Mesenchymal stem cell (in vitro differentiated cells and primary cell): ENCODE measurements at regions not wholly inside any gene's neighbourhood (a gene's known extent, or its start where the extent isn't known, plus 50 kb on each side); places are given as distances from the start of the nearest gene placed in this dataset. TPM values are rescaled to one million over a fixed set of nuclear protein-coding genes. Genes with fewer than 3 reads are reported as not detected.

Experiments used
- DNase-seq: peaks from one replicate; pipeline ENCODE4 v3.0.0-alpha.2; 2013
- H2AFZ ChIP-seq: one replicate; pipeline ENCODE4 v1.6.1; 2013; ENCODE audit warnings: low read depth, mild to moderate bottlenecking, control low read depth, inconsistent platforms, low read length, moderate library complexity
- H2AK5ac ChIP-seq: 2 replicates; pipeline ENCODE4 v1.6.1; 2013; ENCODE audit warnings: low read length, moderate library complexity, mild to moderate bottlenecking, inconsistent platforms; ENCODE audit not compliant: severe bottlenecking
- H2BK120ac ChIP-seq: one replicate; pipeline ENCODE4 v1.6.1; 2013; ENCODE audit warnings: low read depth, mild to moderate bottlenecking, inconsistent platforms, low read length, moderate library complexity
- H2BK12ac ChIP-seq, 2 experiments: one replicate each; pipeline ENCODE4 v1.6.1; 2013; ENCODE audit warnings: inconsistent platforms in 2 of 2, low read length in 2 of 2, mild to moderate bottlenecking in 2 of 2, moderate library complexity in 2 of 2, control low read depth in 1 of 2
- H2BK15ac ChIP-seq: one replicate; pipeline ENCODE4 v1.6.1; 2013; ENCODE audit warnings: mild to moderate bottlenecking, low read depth, inconsistent platforms; ENCODE audit not compliant: poor library complexity, severe bottlenecking
- H2BK5ac ChIP-seq: 2 replicates; pipeline ENCODE4 v1.6.1; 2013; ENCODE audit warnings: low read depth, mild to moderate bottlenecking, low read length, control low read depth, inconsistent platforms; ENCODE audit not compliant: poor library complexity, severe bottlenecking
- H3K14ac ChIP-seq, 2 experiments: one replicate each; pipeline ENCODE4 v1.6.1; 2013; ENCODE audit warnings: inconsistent platforms in 2 of 2, low read length in 2 of 2, control low read depth in 1 of 2, mild to moderate bottlenecking in 1 of 2, moderate library complexity in 1 of 2
- H3K18ac ChIP-seq, 2 experiments: one replicate each; pipeline ENCODE4 v1.6.1; 2013; ENCODE audit warnings: inconsistent platforms in 2 of 2, low read length in 2 of 2, control low read depth in 1 of 2, low read depth in 1 of 2, mild to moderate bottlenecking in 1 of 2
- H3K23ac ChIP-seq, 2 experiments: one replicate each; pipeline ENCODE4 v1.6.1; 2013; ENCODE audit warnings: inconsistent platforms in 2 of 2, low read length in 2 of 2, mild to moderate bottlenecking in 2 of 2, moderate library complexity in 2 of 2, control low read depth in 1 of 2
- H3K27ac ChIP-seq: 2 replicates; pipeline ENCODE4 v1.5.1; 2013; ENCODE audit warnings: mild to moderate bottlenecking, moderate library complexity, low read length, control low read depth, inconsistent platforms; ENCODE audit not compliant: poor library complexity, severe bottlenecking
- H3K27me3 ChIP-seq, 2 experiments: 2 replicates each; pipeline versions ENCODE4 v1.6.1 to v1.7.0; 2013; ENCODE audit warnings: low read length in 2 of 2, mild to moderate bottlenecking in 2 of 2, moderate library complexity in 2 of 2, control low read depth in 1 of 2, inconsistent platforms in 1 of 2; ENCODE audit not compliant: control insufficient read depth in 1 of 2, insufficient read depth in 1 of 2
- H3K36me3 ChIP-seq, 2 experiments: 2 replicates each; pipeline versions ENCODE4 v1.6.1 to v1.7.0; 2013; ENCODE audit warnings: low read length in 2 of 2, control low read depth in 1 of 2, inconsistent platforms in 1 of 2, low read depth in 1 of 2, mild to moderate bottlenecking in 1 of 2; ENCODE audit not compliant: insufficient read depth in 2 of 2, control insufficient read depth in 1 of 2
- H3K4ac ChIP-seq, 2 experiments: one replicate each; pipeline ENCODE4 v1.6.1; 2013; ENCODE audit warnings: inconsistent platforms in 2 of 2, low read length in 2 of 2, mild to moderate bottlenecking in 2 of 2, moderate library complexity in 2 of 2, control low read depth in 1 of 2, low read depth in 1 of 2
- H3K4me1 ChIP-seq: 2 replicates; pipeline ENCODE4 v1.6.1; 2013; ENCODE audit warnings: low read depth, low read length, control low read depth; ENCODE audit not compliant: control insufficient read depth, insufficient read depth
- H3K4me2 ChIP-seq: 2 replicates; pipeline ENCODE4 v1.6.1; 2013; ENCODE audit warnings: low read length, mild to moderate bottlenecking, inconsistent platforms; ENCODE audit not compliant: poor library complexity, severe bottlenecking
- H3K4me3 ChIP-seq, 2 experiments: 2 replicates each; pipeline versions ENCODE4 v1.5.1 to v1.7.0; 2013; ENCODE audit warnings: low read length in 2 of 2, mild to moderate bottlenecking in 2 of 2, control low read depth in 1 of 2, low read depth in 1 of 2; ENCODE audit not compliant: insufficient read depth in 1 of 2
- H3K79me1 ChIP-seq: replicated peaks from 2 replicates; pipeline ENCODE4 v1.6.1; 2013; ENCODE audit warnings: mild to moderate bottlenecking, control low read depth, low read length, inconsistent platforms; ENCODE audit not compliant: poor library complexity, severe bottlenecking
- H3K9ac ChIP-seq: 2 replicates; pipeline ENCODE4 v1.7.0; 2013; ENCODE audit warnings: mild to moderate bottlenecking, low read length, moderate library complexity
- H3K9me3 ChIP-seq: 2 replicates; pipeline ENCODE4 v1.7.0; 2013; ENCODE audit warnings: mild to moderate bottlenecking, low read length; ENCODE audit not compliant: control insufficient read depth
- H4K8ac ChIP-seq: one replicate; pipeline ENCODE4 v1.6.1; 2013; ENCODE audit warnings: inconsistent platforms, mild to moderate bottlenecking, low read length, moderate library complexity
- H4K91ac ChIP-seq: one replicate; pipeline ENCODE4 v1.6.1; 2013; ENCODE audit warnings: mild to moderate bottlenecking, low read length, inconsistent platforms
- WGBS: methylation state at CpG from one replicate; pipeline ENCODE4 v1.1.7; 2013; ENCODE audit warnings: mixed read lengths; 5-methylcytosine and 5-hydroxymethylcytosine counted together
- small RNA-seq: library from polyadenylated mRNA; stranded (forward); fragments of <200 nt; extraction: miRNeasy Mini kit (QIAGEN cat#:217004); gene quantifications from one replicate; pipeline ENCODE3, GENCODE V24; 2013; ENCODE audit warnings: low read depth

DNA sequence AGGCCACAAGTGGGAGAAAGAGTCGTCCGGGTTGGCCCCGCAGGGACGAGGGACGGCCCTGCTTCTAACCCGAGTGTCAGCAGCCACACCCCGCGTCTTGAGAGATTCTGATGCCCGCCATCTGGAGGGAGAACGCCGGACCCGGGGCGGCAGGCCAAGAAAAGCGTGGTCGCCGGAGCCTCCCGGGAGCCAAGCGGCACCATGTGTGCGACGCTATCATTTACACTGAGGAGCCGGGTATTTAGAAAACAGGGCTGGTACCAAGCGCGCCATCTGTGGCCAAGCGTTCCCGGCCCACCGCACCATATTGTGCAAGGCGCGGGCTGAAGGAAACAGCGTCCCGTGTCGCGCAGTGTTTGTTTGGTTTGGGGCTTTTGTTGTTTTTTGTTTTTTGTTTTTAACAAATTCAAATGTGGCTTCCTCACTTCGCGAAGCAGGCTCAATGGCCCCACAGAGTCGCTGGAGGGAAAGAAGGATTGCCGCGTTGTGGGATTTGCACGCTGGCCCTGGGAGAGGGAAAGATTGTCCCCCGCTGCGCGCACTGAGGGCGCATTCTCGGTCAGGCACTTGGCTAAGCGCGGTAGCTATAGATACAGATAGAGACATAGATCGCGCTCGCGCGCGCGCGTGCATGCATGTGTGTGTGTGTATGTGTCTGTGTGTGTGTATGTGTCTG, 153.8 kb downstream of the BCL11B start:
- H3K27ac ChIP-seq = no peak overlapping the region
- no peak overlapping the region for H4K91ac ChIP-seq
- peaks cover 0 to 52% of the 10 kb centered on the region in 2 experiments for H3K27me3 ChIP-seq
- H4K8ac ChIP-seq = no peak overlapping the region
- no peak for DNase-seq
- H2BK120ac ChIP-seq = no peak overlapping the region
- H2BK15ac ChIP-seq = no peak overlapping the region
- 88% methylated on average over 44 of the region's 53 CpGs for WGBS
- H2BK12ac ChIP-seq = no peak overlapping the region
- no peak overlapping the region for H3K4ac ChIP-seq
- no peak overlapping the region for H2AFZ ChIP-seq
- H3K36me3 ChIP-seq = no peaks in the 10 kb centered on the region
- no peak overlapping the region for H3K18ac ChIP-seq
- no peak overlapping the region for H3K14ac ChIP-seq
- no peak overlapping the region for H3K4me3 ChIP-seq
- peaks cover 14% of the 10 kb centered on the region for H3K9me3 ChIP-seq
- H2BK5ac ChIP-seq = no peak overlapping the region
- H3K79me1 ChIP-seq = no peaks in the 10 kb centered on the region
- no peak overlapping the region for H3K9ac ChIP-seq
- H3K4me2 ChIP-seq = no peak overlapping the region
- H3K23ac ChIP-seq = no peak overlapping the region
- no peaks in the 10 kb centered on the region for H3K4me1 ChIP-seq
- no peak overlapping the region for H2AK5ac ChIP-seq

DNA sequence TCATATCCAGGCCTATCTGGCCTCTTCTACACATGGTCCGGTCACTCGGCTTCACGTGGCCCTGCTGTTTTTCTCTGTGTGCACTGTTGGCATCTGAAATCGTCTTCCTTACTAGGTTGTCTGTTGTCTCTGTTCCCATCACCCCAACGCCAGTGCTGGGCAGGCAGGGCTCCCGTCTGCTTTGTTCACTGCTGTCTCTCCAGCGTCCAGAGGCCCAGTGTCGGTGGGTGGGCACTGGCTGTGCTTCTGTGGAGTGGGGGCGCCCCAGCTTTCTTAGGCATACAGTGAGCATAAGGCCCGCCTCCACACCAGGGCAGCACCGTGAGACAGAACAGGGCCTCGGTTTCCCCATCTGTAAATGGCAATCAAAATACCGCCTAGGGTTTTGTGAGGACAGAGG, 153.1 kb downstream of the BCL11B start:
- H2BK12ac ChIP-seq = no peak overlapping the region
- no peak overlapping the region for H4K91ac ChIP-seq
- 77% methylated on average over 13 of the region's 13 CpGs for whole genome bisulfite sequencing
- H3K18ac ChIP-seq = no peak overlapping the region
- no peak overlapping the region for H2AFZ ChIP-seq
- H3K23ac ChIP-seq = no peak overlapping the region
- no peaks in the 10 kb centered on the region for H3K36me3 ChIP-seq
- H3K4me1 ChIP-seq = no peaks in the 10 kb centered on the region
- no peak overlapping the region for H3K14ac ChIP-seq
- H3K9me3 ChIP-seq = peaks cover 13% of the 10 kb centered on the region
- no peak overlapping the region for H3K4ac ChIP-seq
- H2BK120ac ChIP-seq = no peak overlapping the region
- no peaks in the 10 kb centered on the region for H3K79me1 ChIP-seq
- no peak for DNase-seq
- H3K27me3 ChIP-seq = peaks cover 0 to 52% of the 10 kb centered on the region in 2 experiments
- H3K4me2 ChIP-seq = no peak overlapping the region
- no peak overlapping the region for H2BK5ac ChIP-seq
- H3K27ac ChIP-seq = no peak overlapping the region
- no peak overlapping the region for H2AK5ac ChIP-seq
- no peak overlapping the region for H3K9ac ChIP-seq
- H2BK15ac ChIP-seq = no peak overlapping the region
- no peak overlapping the region for H3K4me3 ChIP-seq
- H4K8ac ChIP-seq = no peak overlapping the region

Small RNA genes in the stretch of these regions (small RNA-seq; reads per million reads assigned to genes)
- gene AL162151.2 (not detected), gene RN7SL714P (not detected)
